Activated CD4-positive, alpha-beta T cell treated with anti-CD3 and anti-CD28 coated beads for 36 hours (primary cell): ENCODE measurements at regions not wholly inside any gene's neighbourhood (a gene's known extent, or its start where the extent isn't known, plus 50 kb on each side); places are given as distances from the start of the nearest gene placed in this dataset.

ENCODE experiments used
- ATAC-seq: fragments of 200-7000 bp; cut with Tn5 transposase; one replicate; pipeline ENCODE4 v1.10.0; 2021; ENCODE audit warnings: mild to moderate bottlenecking, moderate library complexity
- CTCF ChIA-PET: fragments of 350-600 bp; sonication (Branson Sonifier 250); formaldehyde crosslinking; loops from one replicate; lab custom pipeline; 2021; ENCODE audit warnings: antibody characterized with exemption; lab: Charles Lee
- POLR2A ChIA-PET: fragments of 350-600 bp; sonication (Branson Sonifier 250); formaldehyde crosslinking; loops from one replicate; lab custom pipeline; 2021; ENCODE audit warnings: antibody characterized with exemption, inconsistent platforms; lab: Charles Lee
- DNase-seq: peaks from one replicate; pipeline ENCODE4 v3.0.0-alpha.2; 2020
- H3K27ac Mint-ChIP-seq: one replicate; pipeline ENCODE4 v1.8.0; 2021; ENCODE audit warnings: mixed read lengths
- H3K27me3 Mint-ChIP-seq: one replicate; pipeline ENCODE4 v1.8.0; 2021; ENCODE audit warnings: mixed read lengths
- H3K36me3 Mint-ChIP-seq: one replicate; pipeline ENCODE4 v1.8.0; 2021; ENCODE audit warnings: low read depth, mixed read lengths
- H3K4me1 Mint-ChIP-seq: one replicate; pipeline ENCODE4 v1.8.0; 2021; ENCODE audit warnings: mixed read lengths
- H3K4me3 Mint-ChIP-seq: one replicate; pipeline ENCODE4 v1.8.0; 2021; ENCODE audit warnings: mild to moderate bottlenecking, moderate library complexity, mixed read lengths
- H3K9me3 Mint-ChIP-seq: one replicate; pipeline ENCODE4 v1.8.0; 2021; ENCODE audit warnings: low read depth, mixed read lengths
- intact Hi-C, 2 experiments: fragments of 100-400 bp; cut with DNase I in 1 of 2; cut with micrococcal nuclease in 1 of 2; formaldehyde crosslinking; loops; one replicate each; pipeline versions ENCODE4 v1.14.2 to v1.15.1; 2022 to 2024; cut with DNase I, micrococcal nuclease

- no peak for ATAC-seq
- ChIA-PET CTCF (no interaction called here), POLR2A (no interaction called here)
- Mint-ChIP-seq H3K36me3 (no peaks in the 10 kb centered on the region), H3K27ac (no peak overlapping the region), H3K4me3 (no peak overlapping the region), H3K27me3 (no peaks in the 10 kb centered on the region), H3K4me1 (no peaks in the 10 kb centered on the region), H3K9me3 (no peaks in the 10 kb centered on the region)
- intact Hi-C loops = no loop called here
- DNase-seq = no peak
Observed at GRCh38 chrY:19026631-19027030, 253.1 kb upstream of the HSFY2 start.

DNA sequence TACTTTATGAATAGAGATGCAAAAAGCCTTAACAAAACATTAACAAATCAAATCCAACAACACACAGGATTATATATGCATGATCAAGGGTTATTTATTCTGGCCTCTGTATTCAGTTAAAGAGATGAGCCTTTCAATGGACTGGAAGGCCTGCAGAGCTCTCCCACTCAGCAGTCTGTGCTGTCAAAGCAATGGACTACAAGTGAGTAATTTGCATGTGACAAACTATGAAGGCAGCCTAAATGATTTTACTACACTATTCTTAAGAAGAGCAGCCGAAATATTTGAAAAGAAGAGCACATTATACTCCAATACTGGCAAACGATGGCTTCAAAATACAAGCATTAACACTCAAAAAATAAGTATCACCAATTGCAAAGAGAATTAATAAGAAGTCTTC, 250.4 kb upstream of the HSFY2 start:
- Mint-ChIP-seq H3K27me3 (no peaks in the 10 kb centered on the region), H3K4me3 (no peak overlapping the region), H3K9me3 (no peaks in the 10 kb centered on the region), H3K36me3 (no peaks in the 10 kb centered on the region), H3K27ac (no peak overlapping the region), H3K4me1 (no peaks in the 10 kb centered on the region)
- intact Hi-C loops = no loop called here
- DNase-seq (no peak), ATAC-seq (no peak)
- ChIA-PET CTCF (no interaction called here), POLR2A (no interaction called here)

DNA sequence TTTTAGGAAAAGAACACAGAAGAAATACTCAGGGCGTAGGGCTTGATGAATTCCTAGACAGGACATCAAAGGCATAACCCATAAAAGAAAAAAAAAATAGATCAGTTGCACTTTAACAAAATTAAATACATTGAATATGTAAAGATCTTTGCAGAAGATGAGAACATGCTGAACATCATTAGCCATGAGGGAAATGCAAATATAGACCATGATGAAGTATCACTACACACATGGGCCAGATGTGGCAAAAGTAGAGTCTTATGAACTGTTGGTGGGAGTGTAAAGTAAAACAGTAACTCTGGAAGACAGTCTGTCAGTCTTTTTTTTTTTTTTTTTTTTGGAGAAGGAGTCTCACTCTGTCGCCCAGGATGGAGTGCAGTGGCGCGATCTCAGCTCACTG, 246.7 kb upstream of the HSFY2 start:
- ATAC-seq (no peak), DNase-seq (no peak)
- Mint-ChIP-seq H3K9me3 (no peaks in the 10 kb centered on the region), H3K4me1 (no peaks in the 10 kb centered on the region), H3K27ac (no peak overlapping the region), H3K36me3 (no peaks in the 10 kb centered on the region), H3K27me3 (no peaks in the 10 kb centered on the region), H3K4me3 (no peak overlapping the region)
- ChIA-PET CTCF (no interaction called here), POLR2A (no interaction called here)
- intact Hi-C loops = no loop called here

DNA sequence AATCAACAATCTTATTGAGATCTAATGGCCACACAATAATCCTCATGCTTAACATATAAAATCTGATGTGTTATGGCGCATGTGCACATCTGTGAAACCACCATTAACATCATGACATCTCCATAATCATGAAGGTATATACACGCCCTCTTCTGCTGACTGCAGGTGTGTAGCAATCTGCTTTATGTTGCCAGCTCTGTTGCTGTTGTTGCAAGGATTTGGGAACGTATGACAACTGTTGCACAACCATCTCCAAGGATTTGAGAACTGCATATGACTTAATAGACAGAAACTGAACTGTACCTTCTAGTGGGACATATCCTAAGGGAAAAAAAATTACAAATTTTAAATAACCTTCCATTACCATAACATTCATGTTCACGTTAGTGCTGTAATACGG, 243.5 kb upstream of the HSFY2 start:
- no peak overlapping the region for H3K4me3 Mint-ChIP-seq
- intact Hi-C loops = loop anchor here in 1 of 2 experiments (10.0 kb wide), 1 partner anchor 488 kb away; no protein-coding TSS in a partner anchor
- H3K36me3 Mint-ChIP-seq = no peaks in the 10 kb centered on the region
- H3K27me3 Mint-ChIP-seq = no peaks in the 10 kb centered on the region
- H3K4me1 Mint-ChIP-seq = peaks cover 2% of the 10 kb centered on the region
- ChIA-PET POLR2A (no interaction called here), CTCF (no interaction called here)
- ATAC-seq (no peak), DNase-seq (no peak)
- H3K27ac Mint-ChIP-seq = no peak overlapping the region
- no peaks in the 10 kb centered on the region for H3K9me3 Mint-ChIP-seq

- POLR2A ChIA-PET = no interaction called here
- peak; percentile 7 for DNase-seq
- Mint-ChIP-seq H3K4me1 (peaks cover 7% of the 10 kb centered on the region), H3K4me3 (no peak overlapping the region), H3K27me3 (no peaks in the 10 kb centered on the region), H3K27ac (no peak overlapping the region), H3K36me3 (no peaks in the 10 kb centered on the region), H3K9me3 (no peaks in the 10 kb centered on the region)
- ATAC-seq = no peak
- CTCF ChIA-PET = no interaction called here
- intact Hi-C loops = loop anchor here in 1 of 2 experiments (10.0 kb wide), 1 partner anchor 489 kb away; no protein-coding TSS in a partner anchor
Observed at GRCh38 chrY:19015854-19016253, 242.3 kb upstream of the HSFY2 start.

DNA sequence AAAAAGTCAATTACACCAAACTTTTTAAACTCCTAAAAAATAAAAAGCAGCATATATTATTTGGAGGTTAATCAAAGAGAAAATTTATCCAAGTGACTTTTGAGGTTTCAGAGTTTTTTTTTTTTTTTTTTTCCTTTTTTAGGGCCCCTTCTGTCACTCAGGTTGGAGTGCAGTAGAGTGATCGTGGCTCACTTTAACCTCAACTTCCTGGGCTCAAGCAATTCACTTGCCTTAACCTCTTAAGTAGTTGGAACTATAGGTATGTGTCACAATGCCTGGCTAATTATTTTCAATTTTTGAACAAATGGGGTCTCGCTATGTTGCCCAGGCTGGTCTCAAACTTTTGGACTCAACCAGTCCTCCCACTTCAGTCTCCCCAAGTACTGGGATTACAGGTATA, 241.7 kb upstream of the HSFY2 start:
- no peaks in the 10 kb centered on the region for H3K9me3 Mint-ChIP-seq
- intact Hi-C loops = loop anchor here in 1 of 2 experiments (10.0 kb wide), 1 partner anchor 490 kb away; no protein-coding TSS in a partner anchor

DNA sequence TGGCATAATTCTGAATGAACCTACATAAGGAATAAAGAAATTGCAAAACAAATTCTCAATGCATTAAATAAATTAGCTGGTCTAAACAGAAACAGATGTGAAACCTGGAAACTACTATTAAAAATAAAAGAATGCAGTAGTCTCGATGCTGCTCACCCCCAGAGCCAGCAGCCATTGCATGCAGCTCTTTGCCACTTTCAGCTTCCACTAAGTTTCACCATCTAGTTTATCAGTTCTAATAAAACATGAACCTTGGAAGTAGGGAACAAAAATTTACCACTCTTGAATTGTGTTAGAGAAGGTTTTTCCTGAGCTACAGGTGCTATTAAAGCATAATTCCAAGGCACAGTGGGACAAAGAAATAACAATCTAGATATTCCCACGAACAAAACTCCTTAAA, 239.4 kb upstream of the HSFY2 start:
- Mint-ChIP-seq H3K4me1 (peaks cover 7% of the 10 kb centered on the region), H3K36me3 (no peaks in the 10 kb centered on the region), H3K27ac (no peak overlapping the region), H3K4me3 (no peak overlapping the region), H3K9me3 (no peaks in the 10 kb centered on the region), H3K27me3 (no peaks in the 10 kb centered on the region)
- ATAC-seq (no peak), DNase-seq (no peak)
- ChIA-PET POLR2A (no interaction called here), CTCF (no interaction called here)
- intact Hi-C loops = loop anchor here in 1 of 2 experiments (5.0 to 10.0 kb wide), 2 partner anchors 59 to 492 kb away; no protein-coding TSS in a partner anchor

More for the DNA sequence above, 241.7 kb upstream of the HSFY2 start:
- DNase-seq (no peak), ATAC-seq (no peak)
- H3K4me1 Mint-ChIP-seq = peaks cover 7% of the 10 kb centered on the region
- POLR2A ChIA-PET = no interaction called here
- CTCF ChIA-PET = no interaction called here
- no peaks in the 10 kb centered on the region for H3K36me3 Mint-ChIP-seq
- no peak overlapping the region for H3K4me3 Mint-ChIP-seq
- H3K27ac Mint-ChIP-seq = no peak overlapping the region
- H3K27me3 Mint-ChIP-seq = no peaks in the 10 kb centered on the region

GRCh38 chrY:19011605-19012090, 238.1 kb upstream of the HSFY2 start:
- ChIA-PET POLR2A (no interaction called here), CTCF (no interaction called here)
- Mint-ChIP-seq H3K9me3 (no peaks in the 10 kb centered on the region), H3K4me3 (no peak overlapping the region), H3K27me3 (no peaks in the 10 kb centered on the region), H3K36me3 (no peaks in the 10 kb centered on the region), H3K4me1 (peaks cover 7% of the 10 kb centered on the region), H3K27ac (no peak overlapping the region)
- intact Hi-C loops = loop anchor here in 1 of 2 experiments (1.0 to 10.0 kb wide), 3 partner anchors 61 to 493 kb away; no protein-coding TSS in a partner anchor
- DNase-seq (peak; percentile 4), ATAC-seq (peak; percentile 90)

- intact Hi-C loops = no loop called here
- Mint-ChIP-seq H3K9me3 (no peaks in the 10 kb centered on the region), H3K4me1 (no peaks in the 10 kb centered on the region), H3K4me3 (no peak overlapping the region), H3K36me3 (peaks cover 2% of the 10 kb centered on the region), H3K27ac (no peak overlapping the region), H3K27me3 (no peaks in the 10 kb centered on the region)
- ChIA-PET CTCF (no interaction called here), POLR2A (no interaction called here)
- DNase-seq (no peak), ATAC-seq (no peak)
Observed at GRCh38 chrY:19006234-19006633, 232.7 kb upstream of the HSFY2 start.

DNA sequence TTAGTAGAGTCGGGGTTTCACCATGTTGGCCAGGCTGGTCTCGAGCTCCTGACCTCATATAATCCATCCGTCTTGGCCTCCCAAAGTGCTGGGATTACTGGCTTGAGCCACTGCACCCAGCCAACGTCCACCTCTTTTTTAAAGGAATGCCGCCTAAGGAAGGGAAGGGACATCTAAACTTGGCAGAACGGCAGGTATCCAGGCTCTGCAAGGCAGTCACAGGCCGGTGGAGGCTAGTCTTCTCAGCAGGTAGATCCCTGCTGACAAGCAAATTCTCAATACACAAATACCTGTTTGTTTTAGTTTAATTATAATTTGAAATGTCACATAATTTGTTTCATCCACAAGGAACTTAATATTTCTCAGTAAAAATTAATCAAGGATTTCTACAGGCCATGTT, 232.0 kb upstream of the HSFY2 start:
- H3K9me3 Mint-ChIP-seq = no peaks in the 10 kb centered on the region
- no peak overlapping the region for H3K4me3 Mint-ChIP-seq
- no peak overlapping the region for H3K27ac Mint-ChIP-seq

DNA sequence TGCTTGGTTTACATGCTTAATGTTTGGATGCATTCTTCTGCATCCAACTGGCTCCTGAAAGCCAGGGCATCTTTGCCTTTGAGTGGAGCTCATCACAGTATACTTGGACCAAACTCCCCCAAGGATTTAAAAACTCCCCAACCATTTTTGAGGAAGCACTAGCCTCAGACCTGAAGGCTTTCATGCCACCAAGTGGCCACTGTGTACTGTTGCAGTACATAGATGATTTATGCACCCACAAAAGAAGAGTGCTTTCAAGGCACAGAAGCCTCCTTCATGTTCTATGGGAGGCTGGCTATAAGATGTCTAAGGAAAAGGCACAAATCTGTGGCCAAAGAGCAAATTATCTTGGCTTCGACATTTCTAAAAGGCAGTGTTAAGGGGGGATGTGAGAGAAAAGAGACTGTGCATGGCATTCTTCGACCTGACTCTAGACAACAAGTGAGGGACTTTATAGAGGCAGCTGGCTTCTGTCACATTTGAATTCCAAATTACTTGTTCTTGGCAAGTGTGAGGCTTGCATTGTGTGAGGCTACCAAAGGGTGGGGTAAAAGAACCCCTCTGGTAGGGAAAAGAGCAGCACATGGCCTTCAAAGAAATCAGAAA, 224.2 kb upstream of the HSFY2 start:
- CTCF ChIA-PET = interaction anchor here (0.7 kb wide), 1 partner anchor 9 kb away, joined by 3 read pairs; no protein-coding TSS in a partner anchor
- Mint-ChIP-seq H3K27me3 (no peaks in the 10 kb centered on the region), H3K9me3 (no peaks in the 10 kb centered on the region), H3K4me3 (no peak overlapping the region), H3K4me1 (no peaks in the 10 kb centered on the region), H3K27ac (no peak overlapping the region), H3K36me3 (peaks cover 6% of the 10 kb centered on the region)
- DNase-seq (no peak), ATAC-seq (no peak)
- POLR2A ChIA-PET = no interaction called here
- intact Hi-C loops = no loop called here

More for the DNA sequence above, 232.0 kb upstream of the HSFY2 start:
- ChIA-PET CTCF (no interaction called here), POLR2A (no interaction called here)
- Mint-ChIP-seq H3K4me1 (no peaks in the 10 kb centered on the region), H3K36me3 (peaks cover 2% of the 10 kb centered on the region), H3K27me3 (no peaks in the 10 kb centered on the region)
- DNase-seq = no peak
- intact Hi-C loops = no loop called here
- no peak for ATAC-seq

DNA sequence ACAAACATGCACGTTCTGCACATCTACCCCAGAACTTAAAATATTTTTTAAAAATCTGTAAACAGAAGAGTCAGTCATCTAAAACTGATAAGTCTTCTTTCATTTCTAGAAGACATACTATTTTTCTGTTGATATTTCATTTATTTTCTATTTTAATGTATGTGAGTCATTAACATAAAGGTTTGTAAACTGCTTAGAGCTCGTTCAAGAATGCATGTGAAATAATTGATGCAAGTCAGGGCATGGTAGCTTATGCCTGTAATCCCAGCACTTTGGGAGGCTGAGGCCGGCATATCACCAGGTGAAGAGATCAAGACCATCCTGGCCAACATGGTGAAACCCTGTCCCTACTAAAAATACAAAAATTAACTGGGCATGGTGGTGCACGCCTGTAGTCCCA, 219.9 kb upstream of the HSFY2 start:
- H3K36me3 Mint-ChIP-seq = peaks cover 4% of the 10 kb centered on the region
- no peaks in the 10 kb centered on the region for H3K4me1 Mint-ChIP-seq
- H3K4me3 Mint-ChIP-seq = no peak overlapping the region
- DNase-seq = no peak
- ChIA-PET CTCF (no interaction called here), POLR2A (no interaction called here)
- H3K27ac Mint-ChIP-seq = no peak overlapping the region
- ATAC-seq = no peak
- H3K9me3 Mint-ChIP-seq = peaks cover 2% of the 10 kb centered on the region
- intact Hi-C loops = no loop called here
- no peaks in the 10 kb centered on the region for H3K27me3 Mint-ChIP-seq
